ENCODE measurements at regions not wholly inside any gene's neighbourhood (a gene's known extent, or its start where the extent isn't known, plus 50 kb on each side); places are given as distances from the start of the nearest gene placed in this dataset.

DNA sequence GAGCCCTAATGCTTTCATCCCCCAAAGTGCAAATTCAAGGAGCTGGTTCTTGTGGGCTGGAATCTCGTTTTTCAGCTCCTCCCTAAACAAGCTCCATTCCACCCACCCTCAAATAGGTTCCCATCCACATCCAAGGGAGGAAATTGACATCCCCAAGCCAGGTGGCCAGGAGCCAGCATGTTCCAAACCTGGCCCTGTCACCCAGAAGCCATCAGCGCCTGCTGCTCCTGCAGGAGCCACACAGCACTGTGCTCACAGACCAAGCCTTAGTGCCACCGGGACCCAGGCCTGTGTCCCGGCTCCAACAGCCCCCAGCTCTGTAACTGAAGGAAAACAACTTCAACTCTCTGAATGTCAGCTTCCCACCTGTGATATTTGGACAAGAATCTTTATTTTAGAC lies 263.6 kb downstream of the UACA start:
- no peak overlapping the region for H3K27ac ChIP-seq (ENCODE audit: low read depth, low read length)
- H3K4me1 ChIP-seq (ENCODE audit: control insufficient read depth, low read length), result peaks cover 23% of the 10 kb centered on the region
- no peak overlapping the region for H3K4me2 ChIP-seq (ENCODE audit: low read length)
- no peaks in the 10 kb centered on the region for H3K9me3 ChIP-seq (ENCODE audit: control insufficient read depth, insufficient read depth, low read length)
- H3K4me3 ChIP-seq (ENCODE audit: low read length), result no peak overlapping the region
- H4K20me1 ChIP-seq (ENCODE audit: control insufficient read depth, insufficient read depth, low read depth, low read length), result no peaks in the 10 kb centered on the region
- H3K27me3 ChIP-seq (ENCODE audit: control insufficient read depth, low read length), result peaks cover 12% of the 10 kb centered on the region
- TF ChIP-seq EZH2phosphoT487 (IDR thresholded peaks at IDR 0.05; ENCODE audit: borderline replicate concordance, low read length), result no peak
- TF ChIP-seq, protein P1, sequence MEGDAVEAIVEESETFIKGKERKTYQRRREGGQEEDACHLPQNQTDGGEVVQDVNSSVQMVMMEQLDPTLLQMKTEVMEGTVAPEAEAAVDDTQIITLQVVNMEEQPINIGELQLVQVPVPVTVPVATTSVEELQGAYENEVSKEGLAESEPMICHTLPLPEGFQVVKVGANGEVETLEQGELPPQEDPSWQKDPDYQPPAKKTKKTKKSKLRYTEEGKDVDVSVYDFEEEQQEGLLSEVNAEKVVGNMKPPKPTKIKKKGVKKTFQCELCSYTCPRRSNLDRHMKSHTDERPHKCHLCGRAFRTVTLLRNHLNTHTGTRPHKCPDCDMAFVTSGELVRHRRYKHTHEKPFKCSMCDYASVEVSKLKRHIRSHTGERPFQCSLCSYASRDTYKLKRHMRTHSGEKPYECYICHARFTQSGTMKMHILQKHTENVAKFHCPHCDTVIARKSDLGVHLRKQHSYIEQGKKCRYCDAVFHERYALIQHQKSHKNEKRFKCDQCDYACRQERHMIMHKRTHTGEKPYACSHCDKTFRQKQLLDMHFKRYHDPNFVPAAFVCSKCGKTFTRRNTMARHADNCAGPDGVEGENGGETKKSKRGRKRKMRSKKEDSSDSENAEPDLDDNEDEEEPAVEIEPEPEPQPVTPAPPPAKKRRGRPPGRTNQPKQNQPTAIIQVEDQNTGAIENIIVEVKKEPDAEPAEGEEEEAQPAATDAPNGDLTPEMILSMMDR (IDR thresholded peaks at IDR 0.05; ENCODE audit: low read depth, low read length, poor library complexity, severe bottlenecking), result no peak
- H3F3A ChIP-seq (ENCODE audit: control insufficient read depth, insufficient read depth), result no peaks in the 10 kb centered on the region
- no peaks in the 10 kb centered on the region for H3K36me3 ChIP-seq (ENCODE audit: control insufficient read depth, low read length)
- H3K79me2 ChIP-seq (ENCODE audit: control insufficient read depth, low read length), result no peaks in the 10 kb centered on the region
- H3K9me2 ChIP-seq (replicated peaks; ENCODE audit: control insufficient read depth, low read length), result no peaks in the 10 kb centered on the region

DNA sequence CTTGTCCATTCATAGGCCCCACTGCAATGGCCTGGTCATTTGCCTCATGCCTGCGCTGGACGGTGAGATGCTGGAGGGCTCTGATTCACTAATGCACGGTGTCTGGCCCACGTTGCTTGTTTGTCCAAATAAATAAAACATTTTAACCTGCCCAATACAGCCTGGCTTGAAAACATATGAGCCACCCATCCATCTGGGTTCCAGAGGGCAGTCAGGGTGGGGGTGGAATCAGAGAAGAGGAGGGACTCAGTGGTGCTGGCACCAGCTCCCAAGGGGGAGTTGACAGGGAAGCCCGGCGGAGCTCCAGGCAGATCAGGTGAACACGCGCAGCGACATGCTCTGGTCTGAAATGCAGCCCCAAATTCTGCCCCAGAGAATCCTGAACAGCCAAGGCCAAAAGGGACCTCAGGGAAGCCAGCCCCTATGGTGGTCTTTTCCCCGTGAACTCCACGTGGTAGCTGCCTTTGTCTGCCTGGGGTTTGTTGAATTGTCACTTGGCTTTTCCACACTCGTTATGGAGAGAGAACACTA lies 265.2 kb downstream of the UACA start:
- Histone ChIP-seq H3K4me1 (ENCODE audit: control insufficient read depth, low read length) (peaks cover 8% of the 10 kb centered on the region), H3K4me3 (ENCODE audit: low read length) (no peak overlapping the region), H3K9me3 (ENCODE audit: control insufficient read depth, insufficient read depth, low read length) (no peaks in the 10 kb centered on the region), H3K36me3 (ENCODE audit: control insufficient read depth, low read length) (no peaks in the 10 kb centered on the region), H3K27me3 (ENCODE audit: control insufficient read depth, low read length) (peaks cover 26% of the 10 kb centered on the region), H3F3A (ENCODE audit: control insufficient read depth, insufficient read depth) (no peaks in the 10 kb centered on the region), H3K79me2 (ENCODE audit: control insufficient read depth, low read length) (no peaks in the 10 kb centered on the region), H3K9me2 (replicated peaks; ENCODE audit: control insufficient read depth, low read length) (no peaks in the 10 kb centered on the region), H3K27ac (ENCODE audit: low read depth, low read length) (no peak overlapping the region), H4K20me1 (ENCODE audit: control insufficient read depth, insufficient read depth, low read depth, low read length) (no peaks in the 10 kb centered on the region), H3K4me2 (ENCODE audit: low read length) (no peak overlapping the region)
- no peak for TF ChIP-seq EZH2phosphoT487 (IDR thresholded peaks at IDR 0.05; ENCODE audit: borderline replicate concordance, low read length)
- TF ChIP-seq, protein P1 (IDR thresholded peaks at IDR 0.05; ENCODE audit: low read depth, low read length, poor library complexity, severe bottlenecking), result no peak

DNA sequence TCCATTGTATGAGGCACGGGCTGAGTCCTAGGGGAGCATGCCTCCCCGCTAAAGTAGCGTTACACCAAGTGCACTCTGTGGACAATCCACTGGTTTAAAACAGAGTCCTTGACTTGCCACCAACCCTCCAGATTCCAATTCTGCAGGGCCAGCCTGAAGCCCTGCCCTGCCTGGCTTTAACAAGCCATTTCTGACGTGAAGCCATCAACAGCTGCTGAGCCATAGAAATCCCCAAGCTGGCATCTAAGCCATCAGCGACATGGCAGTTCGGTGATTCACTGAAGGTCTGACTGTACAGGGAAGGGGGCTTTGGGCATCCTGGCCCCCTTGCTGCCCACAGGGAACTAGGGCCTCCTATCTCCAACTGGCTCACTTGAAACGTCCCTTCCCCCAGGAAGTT lies 265.7 kb downstream of the UACA start:
- H3K27me3 ChIP-seq (ENCODE audit: control insufficient read depth, low read length), result peaks cover 31% of the 10 kb centered on the region

More for the DNA sequence above, 265.7 kb downstream of the UACA start:
- no peaks in the 10 kb centered on the region for H3K36me3 ChIP-seq (ENCODE audit: control insufficient read depth, low read length)
- H3K4me3 ChIP-seq (ENCODE audit: low read length), result no peak overlapping the region
- H3K4me2 ChIP-seq (ENCODE audit: low read length), result no peak overlapping the region
- H3K4me1 ChIP-seq (ENCODE audit: control insufficient read depth, low read length), result peaks cover 8% of the 10 kb centered on the region
- TF ChIP-seq, protein P1 (IDR thresholded peaks at IDR 0.05; ENCODE audit: low read depth, low read length, poor library complexity, severe bottlenecking), result no peak
- TF ChIP-seq EZH2phosphoT487 (IDR thresholded peaks at IDR 0.05; ENCODE audit: borderline replicate concordance, low read length), result no peak
- H4K20me1 ChIP-seq (ENCODE audit: control insufficient read depth, insufficient read depth, low read depth, low read length), result no peaks in the 10 kb centered on the region
- no peaks in the 10 kb centered on the region for H3K9me2 ChIP-seq (replicated peaks; ENCODE audit: control insufficient read depth, low read length)
- no peaks in the 10 kb centered on the region for H3F3A ChIP-seq (ENCODE audit: control insufficient read depth, insufficient read depth)
- H3K27ac ChIP-seq (ENCODE audit: low read depth, low read length), result no peak overlapping the region
- no peaks in the 10 kb centered on the region for H3K79me2 ChIP-seq (ENCODE audit: control insufficient read depth, low read length)
- H3K9me3 ChIP-seq (ENCODE audit: control insufficient read depth, insufficient read depth, low read length), result no peaks in the 10 kb centered on the region
